Vagina (tissue), 2 donors: ENCODE measurements at regions not wholly inside any gene's neighbourhood (a gene's known extent, or its start where the extent isn't known, plus 50 kb on each side); places are given as distances from the start of the nearest gene placed in this dataset.

Experiments used
- DNase-seq, 2 donors: peaks; one replicate each; pipeline ENCODE4 v3.0.0-alpha.2; 2017; ENCODE audit errors: extremely low spot score in 2 of 2
- H3K27ac ChIP-seq: fragments of 200-600 bp; sonication (generic); one replicate; pipeline ENCODE4 v1.5.1; 2019
- H3K27me3 ChIP-seq: fragments of 200-600 bp; sonication (generic); one replicate; pipeline ENCODE4 v1.5.1; 2019
- H3K36me3 ChIP-seq, 2 donors: fragments of 200-600 bp; sonication (generic); one replicate each; pipeline ENCODE4 v1.5.1; 2017 to 2019
- H3K4me1 ChIP-seq: fragments of 200-600 bp; sonication (generic); one replicate; pipeline ENCODE4 v1.5.1; 2019
- H3K4me3 ChIP-seq, 2 donors: fragments of 200-600 bp; sonication (generic); 1 replicate in 1 of 2; 2 replicates in 1 of 2; pipeline ENCODE4 v1.5.1; 2016 to 2019
- H3K9me3 ChIP-seq: fragments of 200-600 bp; sonication (generic); one replicate; pipeline ENCODE4 v1.5.1; 2019
- POLR2A ChIP-seq, 2 donors: fragments of 450-650 bp; IDR thresholded peaks; one replicate each; pipeline ENCODE4 v1.6.1; 2017; ENCODE audit warnings: antibody characterized with exemption in 2 of 2, mild to moderate bottlenecking in 2 of 2, moderate library complexity in 2 of 2
- POLR2AphosphoS5 ChIP-seq, 2 donors: sonication (generic); formaldehyde crosslinking; IDR thresholded peaks; one replicate each; pipeline ENCODE4 v1.9.0; 2017; ENCODE audit warnings: antibody characterized with exemption in 2 of 2, mild to moderate bottlenecking in 2 of 2, low read depth in 1 of 2; ENCODE audit not compliant: insufficient read depth in 1 of 2
- intact Hi-C: fragments of 100-400 bp; cut with DNase I; formaldehyde crosslinking; loops from one replicate; pipeline ENCODE4 v1.15.1; 2023
- TF ChIP-seq, protein P1 (sequence below), 3 experiments: fragments of 450-650 bp in 2 of 3; fragments of 200-600 bp in 1 of 3; sonication (generic) in 1 of 3; IDR thresholded peaks; one replicate each; pipeline ENCODE4 v1.5.1; 2017 to 2019; ENCODE audit warnings: antibody characterized with exemption in 3 of 3, mild to moderate bottlenecking in 2 of 3, moderate library complexity in 2 of 3

GRCh38 chrX:15128861-15129260, 141.0 kb downstream of the ASB9 start:
- H3K27ac ChIP-seq = no peak overlapping the region
- no peaks in the 10 kb centered on the region for H3K36me3 ChIP-seq
- H3K4me1 ChIP-seq = no peaks in the 10 kb centered on the region
- intact Hi-C loops = no loop called here
- TF ChIP-seq POLR2A (IDR thresholded peaks at IDR 0.05) (no peak), POLR2AphosphoS5 (IDR thresholded peaks at IDR 0.05; ENCODE audit: insufficient read depth in 1 of 2, low read depth in 1 of 2) (no peak)
- TF ChIP-seq, protein P1, sequence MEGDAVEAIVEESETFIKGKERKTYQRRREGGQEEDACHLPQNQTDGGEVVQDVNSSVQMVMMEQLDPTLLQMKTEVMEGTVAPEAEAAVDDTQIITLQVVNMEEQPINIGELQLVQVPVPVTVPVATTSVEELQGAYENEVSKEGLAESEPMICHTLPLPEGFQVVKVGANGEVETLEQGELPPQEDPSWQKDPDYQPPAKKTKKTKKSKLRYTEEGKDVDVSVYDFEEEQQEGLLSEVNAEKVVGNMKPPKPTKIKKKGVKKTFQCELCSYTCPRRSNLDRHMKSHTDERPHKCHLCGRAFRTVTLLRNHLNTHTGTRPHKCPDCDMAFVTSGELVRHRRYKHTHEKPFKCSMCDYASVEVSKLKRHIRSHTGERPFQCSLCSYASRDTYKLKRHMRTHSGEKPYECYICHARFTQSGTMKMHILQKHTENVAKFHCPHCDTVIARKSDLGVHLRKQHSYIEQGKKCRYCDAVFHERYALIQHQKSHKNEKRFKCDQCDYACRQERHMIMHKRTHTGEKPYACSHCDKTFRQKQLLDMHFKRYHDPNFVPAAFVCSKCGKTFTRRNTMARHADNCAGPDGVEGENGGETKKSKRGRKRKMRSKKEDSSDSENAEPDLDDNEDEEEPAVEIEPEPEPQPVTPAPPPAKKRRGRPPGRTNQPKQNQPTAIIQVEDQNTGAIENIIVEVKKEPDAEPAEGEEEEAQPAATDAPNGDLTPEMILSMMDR (IDR thresholded peaks at IDR 0.05) = no peak
- no peaks in the 10 kb centered on the region for H3K27me3 ChIP-seq
- no peaks in the 10 kb centered on the region for H3K9me3 ChIP-seq
- no peak for DNase-seq
- no peak overlapping the region for H3K4me3 ChIP-seq

DNA sequence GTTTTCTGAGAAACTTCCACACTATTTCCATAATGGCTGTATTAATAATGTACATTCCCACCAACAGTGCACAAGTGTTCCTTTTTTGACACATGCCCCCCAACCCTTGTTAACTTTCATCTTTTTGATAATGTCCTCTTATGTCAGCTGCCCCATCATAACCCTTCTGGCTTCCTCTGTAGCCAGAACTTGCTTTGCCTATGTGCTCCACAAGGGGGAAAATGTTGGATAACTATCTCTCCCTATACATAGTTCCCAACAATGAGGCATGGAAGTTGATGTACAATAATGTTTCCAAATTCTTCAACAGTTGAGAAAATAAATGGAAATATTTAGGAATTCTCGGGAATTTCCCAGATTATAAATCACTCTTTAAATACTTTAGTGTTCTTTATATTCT, 142.9 kb downstream of the ASB9 start:
- no peak overlapping the region for H3K4me3 ChIP-seq
- no peaks in the 10 kb centered on the region for H3K9me3 ChIP-seq
- H3K4me1 ChIP-seq = no peaks in the 10 kb centered on the region
- TF ChIP-seq POLR2AphosphoS5 (IDR thresholded peaks at IDR 0.05; ENCODE audit: insufficient read depth in 1 of 2, low read depth in 1 of 2) (no peak), POLR2A (IDR thresholded peaks at IDR 0.05) (no peak)
- TF ChIP-seq, protein P1 (IDR thresholded peaks at IDR 0.05) = no peak
- H3K27ac ChIP-seq = no peak overlapping the region
- H3K27me3 ChIP-seq = no peaks in the 10 kb centered on the region
- no peaks in the 10 kb centered on the region for H3K36me3 ChIP-seq
- intact Hi-C loops = no loop called here
- no peak for DNase-seq

DNA sequence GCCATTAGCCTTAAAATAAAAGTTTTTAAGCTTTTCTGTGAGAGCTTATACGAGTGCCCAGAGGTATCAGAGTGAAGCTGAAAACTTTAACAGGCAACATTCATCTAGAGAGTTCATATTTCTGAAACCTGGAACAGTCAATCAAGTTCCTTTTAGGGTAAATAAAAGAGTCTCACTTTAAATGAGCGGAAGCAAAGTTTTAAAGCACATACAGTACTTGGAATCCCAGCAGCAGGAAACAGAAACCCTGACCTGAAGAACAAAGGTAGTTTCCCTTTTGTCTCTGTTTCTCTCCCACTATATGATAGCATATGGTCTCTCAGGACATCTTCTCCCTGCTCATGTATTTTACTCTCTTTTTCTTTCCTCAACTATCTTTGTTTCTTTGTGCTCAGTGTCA, 153.0 kb downstream of the ASB9 start:
- Histone ChIP-seq H3K27ac (no peak overlapping the region), H3K27me3 (no peaks in the 10 kb centered on the region), H3K36me3 (no peaks in the 10 kb centered on the region), H3K9me3 (no peaks in the 10 kb centered on the region), H3K4me1 (no peaks in the 10 kb centered on the region), H3K4me3 (no peak overlapping the region)
- intact Hi-C loops = no loop called here
- no peak for DNase-seq
- TF ChIP-seq POLR2A (IDR thresholded peaks at IDR 0.05) = no peak
- TF ChIP-seq, protein P1 (IDR thresholded peaks at IDR 0.05) = no peak
- TF ChIP-seq POLR2AphosphoS5 (IDR thresholded peaks at IDR 0.05; ENCODE audit: insufficient read depth in 1 of 2, low read depth in 1 of 2) = no peak

GRCh38 chrX:15114743-15115566, 154.9 kb downstream of the ASB9 start:
- TF ChIP-seq, protein P1 (IDR thresholded peaks at IDR 0.05) = no peak
- TF ChIP-seq POLR2AphosphoS5 (IDR thresholded peaks at IDR 0.05; ENCODE audit: insufficient read depth in 1 of 2, low read depth in 1 of 2) (no peak), POLR2A (IDR thresholded peaks at IDR 0.05) (no peak)
- Histone ChIP-seq H3K9me3 (no peaks in the 10 kb centered on the region), H3K27me3 (no peaks in the 10 kb centered on the region), H3K27ac (no peak overlapping the region), H3K4me3 (no peak overlapping the region), H3K4me1 (no peaks in the 10 kb centered on the region), H3K36me3 (no peaks in the 10 kb centered on the region)
- intact Hi-C loops = no loop called here
- no peak for DNase-seq

DNA sequence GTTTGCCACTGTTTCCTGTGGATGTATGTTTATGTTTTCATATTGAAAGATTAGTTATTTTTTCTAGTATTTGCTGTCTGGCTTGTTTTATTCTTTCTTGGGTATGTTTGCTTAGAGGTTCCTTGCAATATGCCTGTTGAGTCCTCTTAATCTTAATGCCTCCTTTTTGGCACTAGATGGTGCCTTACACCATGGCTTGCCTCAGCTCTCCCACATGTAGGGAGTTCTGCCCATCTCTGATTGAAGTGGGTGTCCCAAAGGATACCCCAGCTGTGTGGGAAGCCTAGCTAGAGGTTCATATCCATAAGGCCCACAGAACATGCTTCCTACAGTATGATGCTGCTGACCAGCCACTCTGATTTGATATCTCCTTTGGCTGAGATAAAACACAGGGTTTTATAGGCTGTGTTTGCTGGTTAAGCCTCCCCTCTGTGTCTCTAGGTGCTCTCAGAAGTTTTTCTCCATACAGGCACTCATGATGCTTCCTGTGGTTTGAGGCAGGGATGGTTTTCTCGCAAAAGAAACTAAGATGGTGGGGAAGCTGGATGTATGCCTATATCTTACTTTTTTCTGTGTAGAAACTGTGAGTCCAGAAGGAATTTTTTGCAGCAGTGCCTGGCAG, 162.4 kb downstream of the ASB9 start:
- H3K27ac ChIP-seq = no peak overlapping the region
- TF ChIP-seq POLR2AphosphoS5 (IDR thresholded peaks at IDR 0.05; ENCODE audit: insufficient read depth in 1 of 2, low read depth in 1 of 2) (no peak), POLR2A (IDR thresholded peaks at IDR 0.05) (no peak)
- TF ChIP-seq, protein P1 (IDR thresholded peaks at IDR 0.05) = no peak
- H3K27me3 ChIP-seq = no peaks in the 10 kb centered on the region
- H3K36me3 ChIP-seq = no peaks in the 10 kb centered on the region
- H3K4me1 ChIP-seq = no peaks in the 10 kb centered on the region
- intact Hi-C loops = no loop called here
- peaks cover 5% of the 10 kb centered on the region for H3K9me3 ChIP-seq
- DNase-seq = no peak
- no peak overlapping the region for H3K4me3 ChIP-seq
